ENCODE measurements at regions not wholly inside any gene's neighbourhood (a gene's known extent, or its start where the extent isn't known, plus 50 kb on each side); places are given as distances from the start of the nearest gene placed in this dataset.

- DNase-seq = no peak
These were observed 155.0 kb downstream of the OAT start for GRCh38 chr10:124263726-124264125.

DNA sequence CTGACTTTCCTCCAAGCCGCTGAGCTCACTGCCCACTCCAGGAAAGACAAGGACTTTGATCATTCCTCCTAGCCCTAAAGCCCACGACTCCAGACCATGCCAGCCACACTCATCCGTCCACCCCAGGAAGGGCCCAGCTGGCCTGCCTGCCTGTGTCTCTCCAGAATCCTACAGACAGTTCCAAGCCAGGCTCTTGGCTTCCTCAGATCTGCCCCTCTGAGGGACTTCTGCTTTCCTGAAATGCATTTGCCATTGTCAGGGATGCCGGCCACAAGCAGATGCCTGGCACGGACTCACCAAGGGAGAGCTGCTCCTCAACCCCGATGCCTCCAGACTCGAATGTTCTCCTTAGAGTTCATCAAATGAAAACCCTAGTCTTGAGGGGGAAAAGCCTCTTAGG lies 155.8 kb downstream of the OAT start:
- DNase-seq = no peak

- DNase-seq = no peak
These were observed 156.4 kb downstream of the OAT start for GRCh38 chr10:124262234-124262865.

DNA sequence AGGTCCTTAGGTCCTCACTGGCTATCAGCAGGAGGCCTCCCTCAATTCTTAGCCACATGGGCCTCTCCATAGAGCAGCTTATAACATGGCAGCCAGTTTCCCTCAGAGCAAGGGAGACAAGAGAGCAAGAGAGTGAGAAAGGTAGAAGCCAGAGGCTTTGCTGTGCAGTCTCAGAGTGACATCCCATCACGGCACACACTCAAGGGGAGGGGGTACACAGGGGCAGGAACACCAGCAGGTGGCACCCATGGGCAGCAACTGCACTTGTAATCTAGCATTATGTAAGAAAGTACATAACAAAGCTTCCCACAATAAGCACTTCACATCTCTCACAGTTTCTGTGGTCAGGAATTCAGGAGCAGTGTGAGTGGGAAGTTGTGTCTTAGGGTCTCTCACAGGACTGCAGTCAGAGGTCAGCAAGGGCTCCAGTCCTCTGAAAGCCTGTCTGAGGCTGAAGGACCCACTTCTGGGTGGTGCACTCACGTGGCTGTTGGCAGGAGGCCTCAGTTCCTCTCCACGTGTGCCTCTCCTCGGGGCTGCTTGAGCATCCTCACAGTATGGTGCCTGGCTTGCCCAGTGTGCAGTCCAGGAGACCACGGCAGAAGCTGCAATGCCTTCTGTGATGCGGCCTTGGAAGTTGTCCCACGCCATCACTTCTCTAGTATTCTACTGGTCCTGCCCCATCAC lies 159.4 kb downstream of the OAT start:
- peak; percentile 28 for DNase-seq

DNA sequence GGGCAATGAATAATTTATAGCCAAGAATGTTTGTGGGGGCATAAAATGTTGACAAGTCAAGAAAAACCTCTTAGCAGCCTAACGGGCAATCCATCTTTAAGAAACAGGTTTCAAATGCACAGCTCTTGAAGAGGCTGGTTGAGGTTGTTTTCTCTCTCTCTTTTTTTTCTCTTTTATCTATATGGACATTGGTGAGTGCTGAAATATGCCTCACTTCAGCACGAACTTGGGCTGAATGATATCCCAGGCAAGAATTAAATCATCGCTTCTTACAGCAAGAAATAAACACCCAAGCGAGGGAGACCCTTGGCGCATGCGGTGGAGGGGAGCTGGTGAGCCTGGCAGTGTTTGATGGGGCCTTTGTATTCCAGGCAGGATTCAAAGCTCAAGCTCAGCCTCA lies 160.9 kb downstream of the OAT start:
- no peak for DNase-seq

- no peak for DNase-seq
These were observed 162.6 kb downstream of the OAT start for GRCh38 chr10:124256151-124256550.

GRCh38 chr10:124255556-124255955 lies 162.2 kb upstream of the CHST15 start:
- no peak for DNase-seq

- DNase-seq = no peak
These were observed 161.1 kb upstream of the CHST15 start for GRCh38 chr10:124254490-124254889.

DNA sequence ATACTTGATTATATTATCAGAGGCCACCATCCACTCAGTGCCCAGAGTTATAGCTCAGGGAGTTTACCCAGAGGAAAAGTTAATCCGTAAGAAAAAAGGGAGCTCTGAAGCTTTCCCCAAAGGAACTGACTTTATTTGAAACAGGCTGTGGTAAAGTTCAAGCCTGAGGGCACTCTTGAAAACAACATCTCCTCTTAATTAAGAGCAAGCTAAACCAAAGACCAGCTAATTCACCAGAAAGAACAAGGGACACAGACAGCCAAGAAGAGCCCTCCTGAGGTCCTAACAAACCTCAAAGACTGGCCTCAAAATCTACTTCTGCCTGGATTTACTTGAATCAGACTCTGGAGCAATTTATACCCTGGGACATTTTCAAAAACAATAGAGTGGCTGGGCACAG lies 159.6 kb upstream of the CHST15 start:
- no peak for DNase-seq

GRCh38 chr10:124252097-124252715 lies 158.8 kb upstream of the CHST15 start:
- DNase-seq = no peak

- peak; percentile 24 for DNase-seq
These were observed 158.1 kb upstream of the CHST15 start for GRCh38 chr10:124251317-124252065.

DNA sequence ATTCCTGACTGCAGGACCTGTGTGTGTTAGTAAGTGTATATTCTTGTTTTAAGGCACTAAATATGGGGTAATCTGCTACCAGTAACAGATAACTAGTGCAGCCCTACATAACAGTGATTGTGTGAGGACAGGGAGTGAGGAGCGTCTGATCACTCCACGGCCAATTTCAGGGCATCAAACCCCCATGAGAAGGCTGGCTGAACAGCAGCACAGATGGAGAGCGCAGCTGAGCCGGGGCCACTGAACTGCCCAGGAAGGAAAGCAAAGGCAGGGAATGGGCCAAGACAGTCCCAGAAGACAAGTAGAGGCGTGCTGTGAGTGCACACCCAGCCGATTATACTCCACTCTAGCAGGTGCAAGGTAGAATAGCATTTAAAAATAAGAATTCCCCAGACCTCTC lies 157.1 kb upstream of the CHST15 start:
- no peak for DNase-seq

GRCh38 chr10:124249812-124250432 lies 156.5 kb upstream of the CHST15 start:
- DNase-seq = no peak

DNA sequence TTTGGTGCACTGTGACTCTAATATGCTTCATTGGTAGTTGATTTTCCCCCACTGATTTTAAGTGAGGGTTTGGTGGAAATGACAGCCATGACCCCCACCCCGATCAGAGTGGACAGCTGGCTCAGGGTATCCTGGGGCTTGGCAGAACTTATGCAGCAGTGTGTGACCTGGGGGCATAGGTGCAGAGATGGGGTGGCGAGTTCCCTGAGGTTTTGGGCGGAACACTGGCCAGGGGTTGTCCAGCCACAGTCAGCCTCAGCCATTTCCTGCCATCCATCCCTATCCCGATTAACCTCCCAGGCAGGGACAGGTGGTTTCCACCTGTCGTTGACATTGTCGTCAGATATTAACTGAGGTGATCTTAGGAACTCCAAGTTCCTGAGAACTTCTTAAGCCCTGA lies 155.8 kb upstream of the CHST15 start:
- DNase-seq = no peak

DNA sequence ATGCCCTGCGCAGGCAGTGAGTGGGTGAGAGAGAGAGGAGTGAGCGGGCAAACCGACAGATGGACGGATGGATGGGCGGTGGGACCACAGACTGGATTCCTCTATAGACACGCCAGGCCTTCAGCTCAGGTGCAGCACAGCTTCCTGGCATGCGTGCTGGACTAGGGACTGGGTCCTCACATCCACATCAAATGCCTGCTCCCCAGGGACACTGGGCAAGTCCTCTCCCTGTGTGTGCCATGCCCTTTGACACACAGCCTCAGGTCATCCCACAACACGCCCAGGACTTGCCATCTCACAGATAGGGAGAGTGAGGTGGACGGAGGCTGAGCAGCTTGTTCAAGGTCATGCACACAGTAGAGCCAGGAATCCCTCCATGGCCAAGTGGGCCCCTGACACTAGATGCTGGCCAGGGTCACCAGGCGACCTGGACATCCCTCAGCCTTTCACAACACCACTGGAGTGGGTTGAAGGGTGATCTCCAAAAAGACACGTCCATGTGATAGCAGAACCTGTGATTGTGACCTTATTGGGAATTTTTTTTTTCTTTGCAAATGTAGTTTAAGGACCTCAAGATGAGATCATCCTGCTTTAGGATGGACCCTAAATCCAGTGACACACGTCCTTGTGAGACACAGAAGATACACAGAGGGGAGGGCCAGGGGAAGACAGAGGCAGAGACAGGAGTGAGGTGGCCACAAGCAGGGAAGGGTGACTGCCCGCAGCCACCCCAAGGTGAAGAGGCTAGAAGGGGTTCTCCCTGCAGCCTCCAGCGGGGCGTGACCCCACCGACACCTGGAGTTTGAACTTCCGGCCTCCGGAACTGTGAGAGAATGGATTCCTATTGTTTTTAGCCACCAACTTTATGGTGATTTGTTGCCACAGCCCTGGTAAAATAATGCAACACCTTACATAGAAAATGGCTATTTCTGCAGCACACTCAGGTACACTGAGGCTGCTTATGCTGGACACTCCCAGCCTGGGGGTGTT lies 155.0 kb upstream of the CHST15 start:
- no peak for DNase-seq

GRCh38 chr10:124245806-124246440 lies 152.5 kb upstream of the CHST15 start:
- DNase-seq = no peak

DNA sequence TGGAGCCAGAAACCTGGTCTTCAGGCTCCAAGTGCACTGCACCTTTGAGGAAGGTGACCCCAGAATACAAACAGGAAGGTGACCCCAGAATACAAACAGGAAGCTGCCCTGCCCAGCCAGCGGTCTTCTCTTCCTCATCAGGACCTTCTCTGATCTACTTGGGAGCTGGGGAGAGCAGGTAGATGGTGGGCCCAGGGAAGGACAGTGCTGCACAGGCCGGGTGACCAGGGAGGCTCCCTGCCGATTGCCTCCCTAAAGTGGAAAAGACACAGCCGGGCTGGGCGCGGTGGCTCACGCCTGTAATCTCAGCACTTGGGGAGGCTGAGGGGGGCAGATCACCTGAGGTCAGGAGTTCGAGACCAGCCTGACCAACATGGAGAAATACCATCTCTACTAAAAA lies 151.8 kb upstream of the CHST15 start:
- DNase-seq = no peak

DNA sequence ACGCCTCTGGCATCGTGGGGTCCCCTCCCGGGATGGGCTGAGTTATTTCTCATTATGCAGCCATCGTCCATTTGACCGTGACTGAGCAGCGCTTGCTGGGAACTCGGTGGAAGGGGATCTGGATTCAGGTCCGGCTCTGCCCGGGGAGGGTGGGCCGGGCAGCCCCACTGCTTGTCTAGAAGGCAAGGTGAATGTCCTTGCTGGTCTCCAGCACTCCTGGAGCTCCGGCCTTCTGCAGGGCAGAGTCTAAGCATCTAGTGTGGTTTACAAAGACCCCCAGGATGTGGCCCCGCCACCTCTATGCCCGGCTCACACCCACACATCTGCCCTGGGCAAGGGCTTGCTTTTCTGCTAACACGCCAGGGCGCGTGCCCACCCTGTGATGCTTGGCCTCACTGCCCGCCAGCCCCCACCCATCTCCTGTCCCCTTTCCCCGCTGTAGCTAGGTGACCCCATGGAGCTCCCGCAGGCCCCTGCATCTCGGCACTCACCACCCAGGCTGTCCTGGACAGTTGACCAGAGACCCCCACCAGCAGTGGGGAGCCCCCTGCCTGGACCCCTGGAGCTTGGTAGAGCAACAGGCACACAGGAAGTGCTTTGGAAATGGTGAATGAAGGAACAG lies 151.0 kb upstream of the CHST15 start:
- no peak for DNase-seq

DNA sequence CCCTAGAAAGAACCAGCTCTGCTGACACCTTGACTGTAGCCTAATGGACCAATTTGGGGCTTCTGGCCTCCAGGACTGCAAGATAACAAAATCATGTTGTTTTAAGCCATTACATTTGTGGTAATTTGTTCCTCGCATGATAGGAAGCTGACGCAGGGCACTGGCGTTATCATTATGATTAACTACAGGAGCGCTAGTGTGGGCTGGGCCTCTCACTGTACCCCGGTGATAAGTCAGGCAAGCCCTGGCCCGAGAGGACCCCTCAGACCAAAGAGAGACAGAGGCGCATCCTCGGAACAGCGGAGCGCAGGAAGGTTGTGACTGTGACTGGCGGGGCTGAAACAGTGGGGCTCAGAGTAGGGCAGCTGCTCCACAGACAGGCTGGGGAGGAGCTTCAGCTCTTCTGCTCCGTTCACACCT lies 150.3 kb upstream of the CHST15 start:
- no peak for DNase-seq

DNA sequence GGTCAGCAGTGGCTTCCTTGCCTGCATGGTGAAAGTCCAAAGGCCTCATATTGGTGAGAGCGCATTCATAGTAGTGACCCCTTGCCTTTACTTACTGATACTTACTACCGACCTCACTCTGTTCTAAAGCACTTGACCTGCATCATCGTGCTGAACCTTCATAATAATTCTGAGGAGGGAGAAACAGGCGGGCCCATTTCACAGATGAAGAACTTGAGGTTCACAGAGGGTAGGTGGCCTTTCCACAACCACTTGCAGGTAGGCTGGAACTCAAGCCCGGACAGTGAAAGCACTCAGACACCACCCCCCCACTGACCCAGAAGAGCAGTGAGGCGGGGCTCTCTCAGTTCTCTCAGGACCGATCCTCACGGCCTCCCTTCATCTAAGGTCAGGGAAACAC lies 149.4 kb upstream of the CHST15 start:
- no peak for DNase-seq

GRCh38 chr10:124242365-124242764 lies 149.0 kb upstream of the CHST15 start:
- no peak for DNase-seq

All from MV-4-11 (cell line).